ENCODE measurements at regions not wholly inside any gene's neighbourhood (a gene's known extent, or its start where the extent isn't known, plus 50 kb on each side); places are given as distances from the start of the nearest gene placed in this dataset.

GRCh38 chrX:134718105-134718965, 60.1 kb upstream of the PLAC1 start:
- peak overlapping the region; percentile 40; the same call in 1 of the 2 replicates for H3K27ac ChIP-seq (ENCODE audit: low read length)
- POLR2A ChIA-PET, result no interaction called here
- peak; percentile 92 for ATAC-seq

GRCh38 chrX:134717698-134718097, 59.4 kb upstream of the PLAC1 start:
- Histone ChIP-seq H3K36me3 (ENCODE audit: control insufficient read depth, insufficient read depth, low read length) (no peaks in the 10 kb centered on the region), H3K9me3 (ENCODE audit: control insufficient read depth, insufficient read depth, low read depth, low read length) (no peaks in the 10 kb centered on the region), H3K4me3 (ENCODE audit: low read depth in 2 of 2, low read length in 2 of 2) (no peak overlapping the region), H3K27me3 (ENCODE audit: control insufficient read depth, insufficient read depth, low read length) (no peaks in the 10 kb centered on the region), H3K27ac (ENCODE audit: low read length) (no peak overlapping the region), H3K4me1 (ENCODE audit: control insufficient read depth, insufficient read depth, low read length) (peaks cover 14% of the 10 kb centered on the region)
- ATAC-seq, result no peak
- in situ Hi-C loops (cut with HindIII; ENCODE audit: low pct_unique_long_range_greater_than_20kb, low sequenced_read_pairs) (no loop called here), intact Hi-C loops (cut with micrococcal nuclease; ENCODE audit: unreplicated experiment) (no loop called here)
- no peak for DNase-seq (ENCODE audit: low read depth, low spot score)
- no peak for TF ChIP-seq REST (IDR thresholded peaks at IDR 0.05; ENCODE audit: insufficient read depth in 1 of 2, low read depth in 2 of 2, low read length in 1 of 2)
- no peak for TF ChIP-seq CTCF (IDR thresholded peaks at IDR 0.05)
- no peak for TF ChIP-seq POLR2AphosphoS5 (IDR thresholded peaks at IDR 0.05; ENCODE audit: low read depth, low read length)
- TF ChIP-seq SIN3A (IDR thresholded peaks at IDR 0.05; ENCODE audit: borderline replicate concordance, insufficient read depth, low read depth, low read length), result no peak
- no peak for TF ChIP-seq TCF7L2 (IDR thresholded peaks at IDR 0.05; ENCODE audit: low read depth, low read length)
- BruUV-seq (replicated peaks), result no TSS peak
- ChIA-PET POLR2A (no interaction called here), CTCF (no interaction called here)

More at GRCh38 chrX:134718105-134718965, 60.1 kb upstream of the PLAC1 start:
- in situ Hi-C loops (cut with HindIII; ENCODE audit: low pct_unique_long_range_greater_than_20kb, low sequenced_read_pairs), result no loop called here
- Histone ChIP-seq H3K4me1 (ENCODE audit: control insufficient read depth, insufficient read depth, low read length) (peaks cover 14% of the 10 kb centered on the region), H3K4me3 (ENCODE audit: low read depth in 2 of 2, low read length in 2 of 2) (no peak overlapping the region), H3K27me3 (ENCODE audit: control insufficient read depth, insufficient read depth, low read length) (no peaks in the 10 kb centered on the region), H3K36me3 (ENCODE audit: control insufficient read depth, insufficient read depth, low read length) (no peaks in the 10 kb centered on the region), H3K9me3 (ENCODE audit: control insufficient read depth, insufficient read depth, low read depth, low read length) (no peaks in the 10 kb centered on the region)
- CTCF ChIA-PET, result no interaction called here
- no TSS peak for BruUV-seq (replicated peaks)
- TF ChIP-seq REST (IDR thresholded peaks at IDR 0.05; ENCODE audit: insufficient read depth in 1 of 2, low read depth in 2 of 2, low read length in 1 of 2), result no peak
- TF ChIP-seq POLR2AphosphoS5 (IDR thresholded peaks at IDR 0.05; ENCODE audit: low read depth, low read length), result peak; percentile 49; the same call in 1 of the 2 replicates
- 0 out of 2 replicates have a peak, but pooled peaks have one; percentile 18 for TF ChIP-seq TCF7L2 (IDR thresholded peaks at IDR 0.05; ENCODE audit: low read depth, low read length)
- 0 out of 2 replicates have a peak, but pooled peaks have one; percentile 19 for TF ChIP-seq SIN3A (IDR thresholded peaks at IDR 0.05; ENCODE audit: borderline replicate concordance, insufficient read depth, low read depth, low read length)
- DNase-seq (ENCODE audit: low read depth, low spot score), result peak; percentile 75
- intact Hi-C loops (cut with micrococcal nuclease; ENCODE audit: unreplicated experiment), result no loop called here

Measured in Panc1 (cell line).